ENCODE measurements at regions not wholly inside any gene's neighbourhood (a gene's known extent, or its start where the extent isn't known, plus 50 kb on each side); places are given as distances from the start of the nearest gene placed in this dataset.

GRCh38 chr18:41752826-41753225 lies 202.2 kb upstream of the PIK3C3 start:
- CTCF ChIA-PET (ENCODE audit: partially characterized antibody): interaction anchor here (1.2 to 1.9 kb wide), 2 partner anchors 157 to 361 kb away, joined by 4 to 6 read pairs; no protein-coding TSS in a partner anchor
- no peak overlapping the region for H4K8ac ChIP-seq (ENCODE audit: extremely low read depth, insufficient read depth, low read length)
- H3K27ac ChIP-seq (ENCODE audit: low read depth, low read length): no peak overlapping the region
- no peaks in the 10 kb centered on the region for H3K9me3 ChIP-seq (ENCODE audit: insufficient read depth in 2 of 2, low read depth in 1 of 2, low read length in 1 of 2)
- peaks cover 0 to 4% (median 0%) of the 10 kb centered on the region in 4 experiments; a peak in 1 of 7 replicates for H3K4me1 ChIP-seq (replicated peaks in 1 of 4; ENCODE audit: control insufficient read depth in 3 of 4, insufficient read depth in 4 of 4, low read length in 3 of 4)
- H4K20me1 ChIP-seq (replicated peaks in 1 of 2; ENCODE audit: control insufficient read depth in 1 of 2, insufficient read depth in 2 of 2, low read length in 2 of 2): no peaks in the 10 kb centered on the region
- WGBS, 2 experiments (ENCODE audit: extremely low coverage in 1 of 2, insufficient coverage in 1 of 2, insufficient read length in 1 of 2, insufficient replicate concordance in 2 of 2, low coverage in 1 of 2, low lambda C conversion rate in 2 of 2, missing lambda C conversion rate in 1 of 2): 92% methylated on average over 6 of the region's 6 CpGs; no CpG with 5 or more reads in 1 of the 2 experiments
- no peak overlapping the region for H2BK5ac ChIP-seq (ENCODE audit: low read depth, low read length)
- no peak overlapping the region for H3K18ac ChIP-seq (ENCODE audit: extremely low read depth, low read length)
- H3K23me2 ChIP-seq (ENCODE audit: low read depth, low read length): no peaks in the 10 kb centered on the region
- H3K23ac ChIP-seq (ENCODE audit: insufficient read length): no peak overlapping the region
- H3K9ac ChIP-seq (replicated peaks in 1 of 4; ENCODE audit: extremely low read depth in 1 of 4, low read depth in 3 of 4, low read length in 3 of 4): no peak overlapping the region
- no peak overlapping the region for H2BK12ac ChIP-seq (ENCODE audit: low read depth, low read length)
- no peak overlapping the region for H2BK120ac ChIP-seq (replicated peaks; ENCODE audit: low read depth, low read length)
- H2AK5ac ChIP-seq (ENCODE audit: low read depth, low read length): no peak overlapping the region
- H2BK20ac ChIP-seq (ENCODE audit: low read length): no peak overlapping the region
- no peaks in the 10 kb centered on the region for H3K36me3 ChIP-seq (ENCODE audit: control insufficient read depth in 2 of 4, insufficient read depth in 4 of 4, low read length in 3 of 4)
- H3K56ac ChIP-seq (replicated peaks; ENCODE audit: insufficient read length, low read depth, low read length): no peak overlapping the region
- H4K91ac ChIP-seq (replicated peaks; ENCODE audit: insufficient read length, low read length): no peak overlapping the region
- POLR2A ChIA-PET (ENCODE audit: partially characterized antibody): no interaction called here
- no peak overlapping the region for H4K5ac ChIP-seq (ENCODE audit: insufficient read length, low read depth, low read length)
- no peak for FAIRE-seq
- H3K14ac ChIP-seq (ENCODE audit: insufficient read length): no peak overlapping the region
- DNase-seq (ENCODE audit: low read depth in 1 of 2, low spot score in 2 of 2): no peak
- no peak overlapping the region for H3K4me2 ChIP-seq (ENCODE audit: insufficient read depth in 1 of 2, low read depth in 2 of 2, low read length in 2 of 2)
- no peaks in the 10 kb centered on the region for H3K79me2 ChIP-seq (ENCODE audit: control insufficient read depth in 1 of 2, insufficient read depth in 2 of 2, low read length in 2 of 2)
- no peak overlapping the region for H3K4ac ChIP-seq (replicated peaks; ENCODE audit: insufficient read length, low read depth, low read length)
- H3K4me3 ChIP-seq (ENCODE audit: extremely low read depth in 1 of 4, insufficient read depth in 2 of 4, low read depth in 3 of 4, low read length in 4 of 4): no peak overlapping the region
- no peaks in the 10 kb centered on the region for H3K79me1 ChIP-seq (ENCODE audit: low read depth, low read length)
- no peaks in the 10 kb centered on the region for H3K27me3 ChIP-seq (replicated peaks in 1 of 4; ENCODE audit: control insufficient read depth in 3 of 4, extremely low read depth in 1 of 4, insufficient read depth in 3 of 4, low read length in 3 of 4)
- H2BK15ac ChIP-seq (ENCODE audit: low read length): no peak overlapping the region
- H2AFZ ChIP-seq (ENCODE audit: low read length): no peak overlapping the region
- TF ChIP-seq ATF3 (IDR thresholded peaks at IDR 0.05; ENCODE audit: insufficient read depth, low read depth, low read length) (no peak), SP2 (IDR thresholded peaks at IDR 0.05; ENCODE audit: low read length) (no peak), CHD1 (IDR thresholded peaks at IDR 0.05; ENCODE audit: low read depth, low read length) (no peak), PHF8 (conservative IDR thresholded peaks at IDR 0.05; ENCODE audit: low read depth, low read length) (no peak), EZH2 (IDR thresholded peaks at IDR 0.05; ENCODE audit: low read depth, low read length, severe bottlenecking) (no peak), KDM1A (IDR thresholded peaks at IDR 0.05; ENCODE audit: borderline replicate concordance, low read length) (no peak), EP300 (IDR thresholded peaks at IDR 0.05; ENCODE audit: borderline replicate concordance in 1 of 2, low read depth in 2 of 2, low read length in 2 of 2) (no peak), SP4 (IDR thresholded peaks at IDR 0.05; ENCODE audit: low read length) (no peak), YY1 (IDR thresholded peaks at IDR 0.05; ENCODE audit: low read depth, low read length) (no peak)

Measured in H1 (cell line).